ENCODE measurements at regions not wholly inside any gene's neighbourhood (a gene's known extent, or its start where the extent isn't known, plus 50 kb on each side); places are given as distances from the start of the nearest gene placed in this dataset.

DNA sequence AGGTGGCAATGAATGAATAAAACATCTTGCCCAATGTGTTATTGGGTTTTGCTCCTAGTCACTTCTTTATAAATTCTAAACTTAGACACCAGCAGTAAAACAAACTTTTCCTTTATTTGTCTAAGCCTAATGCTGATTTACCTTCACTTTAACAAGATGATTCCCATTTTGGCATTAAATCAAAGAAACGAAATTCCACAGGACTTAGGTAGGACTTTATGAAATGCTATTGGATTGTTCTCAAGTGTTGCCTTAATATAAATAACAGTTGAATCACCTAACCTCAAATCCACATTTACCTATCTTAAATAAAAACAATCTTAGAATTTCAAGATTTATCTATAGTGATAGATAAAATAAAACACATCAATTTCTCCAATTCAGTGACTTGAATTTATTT, 831.8 kb downstream of the EPHA7 start:
- Histone ChIP-seq H3K27me3 (ENCODE audit: low read depth) (no peaks in the 10 kb centered on the region), H3K4me1 (no peaks in the 10 kb centered on the region), H3K36me3 (no peaks in the 10 kb centered on the region), H3K27ac (no peak overlapping the region), H3K4me3 (no peak overlapping the region), H3K9me3 (no peaks in the 10 kb centered on the region)
- TF ChIP-seq, protein P1, sequence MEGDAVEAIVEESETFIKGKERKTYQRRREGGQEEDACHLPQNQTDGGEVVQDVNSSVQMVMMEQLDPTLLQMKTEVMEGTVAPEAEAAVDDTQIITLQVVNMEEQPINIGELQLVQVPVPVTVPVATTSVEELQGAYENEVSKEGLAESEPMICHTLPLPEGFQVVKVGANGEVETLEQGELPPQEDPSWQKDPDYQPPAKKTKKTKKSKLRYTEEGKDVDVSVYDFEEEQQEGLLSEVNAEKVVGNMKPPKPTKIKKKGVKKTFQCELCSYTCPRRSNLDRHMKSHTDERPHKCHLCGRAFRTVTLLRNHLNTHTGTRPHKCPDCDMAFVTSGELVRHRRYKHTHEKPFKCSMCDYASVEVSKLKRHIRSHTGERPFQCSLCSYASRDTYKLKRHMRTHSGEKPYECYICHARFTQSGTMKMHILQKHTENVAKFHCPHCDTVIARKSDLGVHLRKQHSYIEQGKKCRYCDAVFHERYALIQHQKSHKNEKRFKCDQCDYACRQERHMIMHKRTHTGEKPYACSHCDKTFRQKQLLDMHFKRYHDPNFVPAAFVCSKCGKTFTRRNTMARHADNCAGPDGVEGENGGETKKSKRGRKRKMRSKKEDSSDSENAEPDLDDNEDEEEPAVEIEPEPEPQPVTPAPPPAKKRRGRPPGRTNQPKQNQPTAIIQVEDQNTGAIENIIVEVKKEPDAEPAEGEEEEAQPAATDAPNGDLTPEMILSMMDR (IDR thresholded peaks at IDR 0.05) = no peak
- DNase-seq (no peak), ATAC-seq (no peak)
- intact Hi-C loops (cut with DNase I) = no loop called here

DNA sequence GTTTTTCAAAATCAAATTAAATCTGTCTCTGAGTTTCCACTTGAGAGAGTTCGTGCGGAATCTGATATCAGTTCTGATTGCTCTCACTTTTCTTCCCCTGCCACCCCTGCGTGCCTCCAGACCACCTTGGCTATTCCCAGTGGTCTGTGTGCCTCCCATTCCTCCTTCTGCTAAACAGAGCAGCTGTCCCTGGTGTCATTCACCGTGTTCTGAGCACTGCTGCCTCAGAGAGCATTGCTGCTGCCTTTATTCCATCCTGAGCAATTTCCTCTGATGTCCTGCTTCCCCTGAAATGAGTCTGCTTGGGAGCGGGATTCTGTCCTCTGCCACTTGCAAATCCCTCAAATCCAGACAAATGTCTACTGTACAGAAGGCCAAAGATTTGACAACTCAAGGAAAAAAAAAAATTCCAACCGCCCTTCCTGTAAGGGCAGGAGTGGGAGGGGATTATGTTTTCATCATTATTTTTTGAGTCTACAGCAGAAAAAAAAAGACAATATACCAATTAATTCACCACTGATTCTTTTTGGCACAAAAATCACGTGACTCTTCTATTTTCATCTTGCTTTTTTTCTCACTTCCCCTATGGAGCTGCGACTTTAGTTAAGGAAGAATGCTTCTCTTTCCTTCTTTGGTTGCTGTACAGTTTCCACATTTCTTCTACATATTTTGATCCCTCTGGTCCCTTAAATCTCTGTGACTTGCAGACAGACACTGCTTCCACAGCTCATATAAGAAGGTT, 833.0 kb downstream of the EPHA7 start:
- TF ChIP-seq, protein P1 (IDR thresholded peaks at IDR 0.05) = no peak
- Histone ChIP-seq H3K4me3 (no peak overlapping the region), H3K36me3 (no peaks in the 10 kb centered on the region), H3K27ac (no peak overlapping the region), H3K4me1 (no peaks in the 10 kb centered on the region), H3K27me3 (ENCODE audit: low read depth) (no peaks in the 10 kb centered on the region), H3K9me3 (no peaks in the 10 kb centered on the region)
- DNase-seq (no peak), ATAC-seq (no peak)
- intact Hi-C loops (cut with DNase I) = no loop called here

DNA sequence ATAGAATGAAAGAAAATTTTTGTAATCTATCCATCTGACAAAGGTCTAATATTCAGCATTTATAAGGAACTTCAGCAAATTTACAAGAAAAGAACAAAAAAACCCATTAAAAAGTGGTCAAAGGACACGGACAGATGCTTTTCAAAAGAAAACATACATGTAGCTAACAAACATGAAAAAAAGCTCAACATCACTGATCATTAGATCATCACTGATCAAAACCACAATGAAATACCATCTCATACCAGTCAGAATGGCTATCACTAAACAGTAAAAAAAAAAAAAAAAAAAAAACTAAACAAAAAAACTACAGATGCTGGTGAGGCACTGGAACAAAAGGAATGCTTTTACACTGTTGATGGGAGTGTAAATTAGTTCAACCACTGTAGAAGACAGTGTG, 837.1 kb downstream of the EPHA7 start:
- no peak for ATAC-seq

DNA sequence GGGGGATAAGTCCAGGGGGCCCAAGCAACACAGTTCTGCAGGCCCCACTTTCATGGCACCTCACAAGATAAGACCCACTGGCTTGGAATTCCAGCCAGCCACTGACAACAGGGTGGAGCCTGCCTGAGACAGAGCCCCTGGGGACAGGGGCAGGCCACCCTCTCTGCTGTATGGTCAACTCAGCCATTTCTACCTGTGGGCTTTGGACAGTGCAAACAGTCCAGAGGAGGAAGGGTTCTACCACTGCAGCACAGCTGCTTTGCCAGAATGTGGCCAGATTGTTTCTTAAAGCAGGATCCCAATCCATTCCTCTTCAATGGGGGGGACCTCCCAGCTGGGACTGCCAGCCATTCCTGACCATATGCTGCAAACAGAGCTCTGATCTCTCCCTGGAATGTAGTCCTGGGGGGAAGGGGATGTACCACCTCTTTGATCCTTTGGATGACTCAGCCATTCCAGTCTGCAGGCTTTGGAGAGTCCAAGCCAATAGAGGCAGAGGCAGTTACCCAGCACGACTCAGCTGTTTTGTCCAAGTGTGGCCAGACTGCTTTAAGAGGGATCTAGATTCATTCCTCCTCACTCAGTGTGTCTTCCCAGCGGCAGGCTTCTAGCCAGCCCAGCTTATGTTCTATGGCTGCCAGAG, 842.2 kb downstream of the EPHA7 start:
- no peaks in the 10 kb centered on the region for H3K4me1 ChIP-seq
- no peaks in the 10 kb centered on the region for H3K9me3 ChIP-seq
- no peak overlapping the region for H3K4me3 ChIP-seq
- ATAC-seq (peak in 1 of 2 donors; percentile 34), DNase-seq (no peak)
- TF ChIP-seq, protein P1 (IDR thresholded peaks at IDR 0.05) = no peak
- H3K36me3 ChIP-seq = no peaks in the 10 kb centered on the region
- H3K27ac ChIP-seq = no peak overlapping the region
- no peaks in the 10 kb centered on the region for H3K27me3 ChIP-seq (ENCODE audit: low read depth)
- intact Hi-C loops (cut with DNase I) = no loop called here

More for the DNA sequence above, 837.1 kb downstream of the EPHA7 start:
- H3K4me1 ChIP-seq = no peaks in the 10 kb centered on the region
- no peaks in the 10 kb centered on the region for H3K36me3 ChIP-seq
- DNase-seq = no peak
- no peak overlapping the region for H3K4me3 ChIP-seq
- intact Hi-C loops (cut with DNase I) = no loop called here
- H3K27me3 ChIP-seq (ENCODE audit: low read depth) = no peaks in the 10 kb centered on the region
- H3K27ac ChIP-seq = no peak overlapping the region
- no peaks in the 10 kb centered on the region for H3K9me3 ChIP-seq
- TF ChIP-seq, protein P1 (IDR thresholded peaks at IDR 0.05) = no peak

DNA sequence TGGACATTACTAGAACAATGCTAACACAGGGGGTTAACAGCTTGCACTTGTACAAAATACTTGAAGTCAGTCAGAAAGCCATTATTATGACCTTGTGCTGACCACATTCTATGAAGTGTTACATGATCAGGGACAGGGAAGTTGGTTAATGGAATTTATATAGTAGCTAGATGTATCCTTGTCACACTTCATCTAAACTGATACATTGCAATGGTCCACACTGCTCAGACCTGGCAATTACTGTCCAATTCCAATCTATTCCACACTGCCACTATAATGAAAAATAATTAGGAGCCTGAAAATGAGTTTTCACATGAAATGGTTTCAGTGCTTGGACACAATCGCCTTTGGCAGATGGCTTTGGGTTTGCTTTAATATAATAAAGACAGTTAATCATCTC, 850.8 kb downstream of the EPHA7 start:
- ATAC-seq = no peak
- Histone ChIP-seq H3K9me3 (no peaks in the 10 kb centered on the region), H3K27ac (no peak overlapping the region), H3K4me1 (no peaks in the 10 kb centered on the region), H3K27me3 (ENCODE audit: low read depth) (no peaks in the 10 kb centered on the region), H3K4me3 (no peak overlapping the region), H3K36me3 (no peaks in the 10 kb centered on the region)
- no peak for DNase-seq
- intact Hi-C loops (cut with DNase I) = no loop called here
- TF ChIP-seq, protein P1 (IDR thresholded peaks at IDR 0.05) = no peak

Measured in lower lobe of right lung (tissue), 2 donors.